ENCODE measurements at regions not wholly inside any gene's neighbourhood (a gene's known extent, or its start where the extent isn't known, plus 50 kb on each side); places are given as distances from the start of the nearest gene placed in this dataset.

GRCh38 chr1:234718496-234719453, 108.8 kb upstream of the IRF2BP2 start:
- DNase-seq (ENCODE audit: low read depth in 2 of 3, low spot score in 2 of 3) = no peak

- no peak for DNase-seq (ENCODE audit: low read depth in 2 of 3, low spot score in 2 of 3)
Observed at GRCh38 chr1:234716908-234717375, 107.0 kb upstream of the IRF2BP2 start.

- no peak for DNase-seq (ENCODE audit: low read depth in 2 of 3, low spot score in 2 of 3)
Observed at GRCh38 chr1:234715252-234716014, 105.5 kb upstream of the IRF2BP2 start.

GRCh38 chr1:234713859-234714258, 103.9 kb upstream of the IRF2BP2 start:
- DNase-seq (ENCODE audit: low read depth in 2 of 3, low spot score in 2 of 3) = no peak

GRCh38 chr1:234713440-234713839, 103.5 kb upstream of the IRF2BP2 start:
- DNase-seq (ENCODE audit: low read depth in 2 of 3, low spot score in 2 of 3) = no peak

- DNase-seq (ENCODE audit: low read depth in 2 of 3, low spot score in 2 of 3) = no peak
Observed at GRCh38 chr1:234712891-234713305, 102.9 kb upstream of the IRF2BP2 start.

GRCh38 chr1:234710936-234711724, 101.2 kb upstream of the IRF2BP2 start:
- no peak for DNase-seq (ENCODE audit: low read depth in 2 of 3, low spot score in 2 of 3)

- no peak for DNase-seq (ENCODE audit: low read depth in 2 of 3, low spot score in 2 of 3)
Observed at GRCh38 chr1:234710381-234710780, 100.4 kb upstream of the IRF2BP2 start.

- DNase-seq (ENCODE audit: low read depth in 2 of 3, low spot score in 2 of 3) = no peak
Observed at GRCh38 chr1:234709473-234710228, 99.7 kb upstream of the IRF2BP2 start.

- no peak for DNase-seq (ENCODE audit: low read depth in 2 of 3, low spot score in 2 of 3)
Observed at GRCh38 chr1:234708700-234709395, 98.9 kb upstream of the IRF2BP2 start.

GRCh38 chr1:234707641-234708040, 97.7 kb upstream of the IRF2BP2 start:
- no peak for DNase-seq (ENCODE audit: low read depth in 2 of 3, low spot score in 2 of 3)

- DNase-seq (ENCODE audit: low read depth in 2 of 3, low spot score in 2 of 3) = no peak
Observed at GRCh38 chr1:234706931-234707330, 97.0 kb upstream of the IRF2BP2 start.

GRCh38 chr1:234706199-234706598, 96.2 kb upstream of the IRF2BP2 start:
- no peak for DNase-seq (ENCODE audit: low read depth in 2 of 3, low spot score in 2 of 3)

GRCh38 chr1:234705615-234706014, 95.6 kb upstream of the IRF2BP2 start:
- no peak for DNase-seq (ENCODE audit: low read depth in 2 of 3, low spot score in 2 of 3)

GRCh38 chr1:234704106-234704887, 94.3 kb upstream of the IRF2BP2 start:
- DNase-seq (ENCODE audit: low read depth in 2 of 3, low spot score in 2 of 3) = no peak

- DNase-seq (ENCODE audit: low read depth in 2 of 3, low spot score in 2 of 3) = no peak
Observed at GRCh38 chr1:234702342-234703000, 92.5 kb upstream of the IRF2BP2 start.

GRCh38 chr1:234701737-234702341, 91.9 kb upstream of the IRF2BP2 start:
- DNase-seq (ENCODE audit: low read depth in 2 of 3, low spot score in 2 of 3) = no peak
